ENCODE measurements at regions not wholly inside any gene's neighbourhood (a gene's known extent, or its start where the extent isn't known, plus 50 kb on each side); places are given as distances from the start of the nearest gene placed in this dataset.
"Not testable (repeated sequence)": the region's sequence is repeated elsewhere in the genome, so short reads cannot be mapped to it uniquely, and the experiment has no call there.

DNA sequence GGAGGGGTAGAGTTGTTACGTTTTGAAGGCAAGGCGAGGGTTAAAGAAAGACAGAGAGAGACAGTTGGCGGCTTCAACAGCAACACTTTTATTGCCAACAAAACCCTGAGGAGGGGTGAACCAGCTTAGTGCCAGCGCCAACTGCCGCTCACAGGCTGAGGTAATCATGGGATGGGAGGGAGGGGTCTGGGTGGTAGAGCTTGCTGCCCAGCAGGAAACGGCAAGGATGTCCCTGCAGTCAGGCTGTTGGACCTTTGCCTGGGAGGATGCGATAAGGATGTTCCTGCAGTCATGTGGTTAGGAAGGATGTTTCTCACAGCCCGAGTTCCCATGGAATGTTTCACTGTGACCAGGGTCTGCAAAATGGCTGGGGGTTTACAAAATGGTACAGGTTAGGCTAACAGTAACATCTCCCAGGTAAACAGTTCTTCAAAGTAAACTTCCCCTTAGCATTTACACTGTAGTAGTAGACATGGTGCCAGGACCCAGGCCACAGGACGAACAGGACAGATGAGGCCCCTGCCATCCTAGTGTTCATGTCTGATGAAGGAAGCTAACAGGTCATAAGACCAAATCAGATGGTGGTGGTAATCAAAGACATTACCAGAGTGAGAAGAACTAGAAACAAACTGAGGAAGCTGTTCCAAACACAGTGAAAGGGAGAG lies 647.3 kb upstream of the DEFB115 start:
- no peak overlapping the region for H3K27ac ChIP-seq (replicated peaks)
- DNase-seq (ENCODE audit: low read depth in 1 of 2, low spot score in 1 of 2), result no peak
- TF ChIP-seq, protein P1, sequence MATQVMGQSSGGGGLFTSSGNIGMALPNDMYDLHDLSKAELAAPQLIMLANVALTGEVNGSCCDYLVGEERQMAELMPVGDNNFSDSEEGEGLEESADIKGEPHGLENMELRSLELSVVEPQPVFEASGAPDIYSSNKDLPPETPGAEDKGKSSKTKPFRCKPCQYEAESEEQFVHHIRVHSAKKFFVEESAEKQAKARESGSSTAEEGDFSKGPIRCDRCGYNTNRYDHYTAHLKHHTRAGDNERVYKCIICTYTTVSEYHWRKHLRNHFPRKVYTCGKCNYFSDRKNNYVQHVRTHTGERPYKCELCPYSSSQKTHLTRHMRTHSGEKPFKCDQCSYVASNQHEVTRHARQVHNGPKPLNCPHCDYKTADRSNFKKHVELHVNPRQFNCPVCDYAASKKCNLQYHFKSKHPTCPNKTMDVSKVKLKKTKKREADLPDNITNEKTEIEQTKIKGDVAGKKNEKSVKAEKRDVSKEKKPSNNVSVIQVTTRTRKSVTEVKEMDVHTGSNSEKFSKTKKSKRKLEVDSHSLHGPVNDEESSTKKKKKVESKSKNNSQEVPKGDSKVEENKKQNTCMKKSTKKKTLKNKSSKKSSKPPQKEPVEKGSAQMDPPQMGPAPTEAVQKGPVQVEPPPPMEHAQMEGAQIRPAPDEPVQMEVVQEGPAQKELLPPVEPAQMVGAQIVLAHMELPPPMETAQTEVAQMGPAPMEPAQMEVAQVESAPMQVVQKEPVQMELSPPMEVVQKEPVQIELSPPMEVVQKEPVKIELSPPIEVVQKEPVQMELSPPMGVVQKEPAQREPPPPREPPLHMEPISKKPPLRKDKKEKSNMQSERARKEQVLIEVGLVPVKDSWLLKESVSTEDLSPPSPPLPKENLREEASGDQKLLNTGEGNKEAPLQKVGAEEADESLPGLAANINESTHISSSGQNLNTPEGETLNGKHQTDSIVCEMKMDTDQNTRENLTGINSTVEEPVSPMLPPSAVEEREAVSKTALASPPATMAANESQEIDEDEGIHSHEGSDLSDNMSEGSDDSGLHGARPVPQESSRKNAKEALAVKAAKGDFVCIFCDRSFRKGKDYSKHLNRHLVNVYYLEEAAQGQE (IDR thresholded peaks at IDR 0.05; ENCODE audit: insufficient replicate concordance, low read depth), result no peak
- no peak for TF ChIP-seq POLR2AphosphoS5 (IDR thresholded peaks at IDR 0.05; ENCODE audit: low read depth)
- no peaks in the 10 kb centered on the region for H3K27me3 ChIP-seq (ENCODE audit: insufficient read depth, poor library complexity, severe bottlenecking)
- H3K4me3 ChIP-seq (replicated peaks; ENCODE audit: insufficient read depth, low read length), result no peak overlapping the region

DNA sequence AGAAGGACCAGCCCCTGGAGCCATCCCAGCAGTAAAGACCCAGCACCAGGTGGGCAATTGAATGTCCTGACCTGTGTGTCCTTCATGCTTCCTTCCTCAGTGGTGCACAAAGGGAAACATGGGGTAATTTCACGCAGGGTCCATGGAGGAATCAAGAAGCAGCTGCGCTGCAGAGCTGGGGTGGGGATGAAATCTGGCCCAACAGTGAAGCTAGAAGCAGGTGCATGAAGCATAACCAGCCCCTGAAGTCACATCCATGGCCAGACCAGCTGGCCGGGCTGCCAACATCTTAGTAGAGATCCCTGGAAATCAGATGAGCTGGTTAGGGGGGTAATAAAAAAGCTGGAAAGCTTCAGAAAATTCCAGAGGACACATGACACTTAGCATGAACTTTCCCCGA lies 646.7 kb upstream of the DEFB115 start:
- H3K27me3 ChIP-seq (ENCODE audit: insufficient read depth, poor library complexity, severe bottlenecking), result no peaks in the 10 kb centered on the region
- no peak overlapping the region for H3K4me3 ChIP-seq (replicated peaks; ENCODE audit: insufficient read depth, low read length)
- no peak overlapping the region for H3K27ac ChIP-seq (replicated peaks)
- TF ChIP-seq, protein P2, sequence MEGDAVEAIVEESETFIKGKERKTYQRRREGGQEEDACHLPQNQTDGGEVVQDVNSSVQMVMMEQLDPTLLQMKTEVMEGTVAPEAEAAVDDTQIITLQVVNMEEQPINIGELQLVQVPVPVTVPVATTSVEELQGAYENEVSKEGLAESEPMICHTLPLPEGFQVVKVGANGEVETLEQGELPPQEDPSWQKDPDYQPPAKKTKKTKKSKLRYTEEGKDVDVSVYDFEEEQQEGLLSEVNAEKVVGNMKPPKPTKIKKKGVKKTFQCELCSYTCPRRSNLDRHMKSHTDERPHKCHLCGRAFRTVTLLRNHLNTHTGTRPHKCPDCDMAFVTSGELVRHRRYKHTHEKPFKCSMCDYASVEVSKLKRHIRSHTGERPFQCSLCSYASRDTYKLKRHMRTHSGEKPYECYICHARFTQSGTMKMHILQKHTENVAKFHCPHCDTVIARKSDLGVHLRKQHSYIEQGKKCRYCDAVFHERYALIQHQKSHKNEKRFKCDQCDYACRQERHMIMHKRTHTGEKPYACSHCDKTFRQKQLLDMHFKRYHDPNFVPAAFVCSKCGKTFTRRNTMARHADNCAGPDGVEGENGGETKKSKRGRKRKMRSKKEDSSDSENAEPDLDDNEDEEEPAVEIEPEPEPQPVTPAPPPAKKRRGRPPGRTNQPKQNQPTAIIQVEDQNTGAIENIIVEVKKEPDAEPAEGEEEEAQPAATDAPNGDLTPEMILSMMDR (IDR thresholded peaks at IDR 0.05; ENCODE audit: insufficient read depth, low read length), result no peak
- no peak for TF ChIP-seq POLR2AphosphoS5 (IDR thresholded peaks at IDR 0.05; ENCODE audit: low read depth)
- TF ChIP-seq SPI1 (IDR thresholded peaks at IDR 0.05; ENCODE audit: borderline replicate concordance, low read depth), result no peak
- no peak for TF ChIP-seq GABPA (IDR thresholded peaks at IDR 0.05; ENCODE audit: low read depth)
- TF ChIP-seq, protein P1 (IDR thresholded peaks at IDR 0.05; ENCODE audit: insufficient replicate concordance, low read depth), result no peak
- no peak for DNase-seq (ENCODE audit: low read depth in 1 of 2, low spot score in 1 of 2)

DNA sequence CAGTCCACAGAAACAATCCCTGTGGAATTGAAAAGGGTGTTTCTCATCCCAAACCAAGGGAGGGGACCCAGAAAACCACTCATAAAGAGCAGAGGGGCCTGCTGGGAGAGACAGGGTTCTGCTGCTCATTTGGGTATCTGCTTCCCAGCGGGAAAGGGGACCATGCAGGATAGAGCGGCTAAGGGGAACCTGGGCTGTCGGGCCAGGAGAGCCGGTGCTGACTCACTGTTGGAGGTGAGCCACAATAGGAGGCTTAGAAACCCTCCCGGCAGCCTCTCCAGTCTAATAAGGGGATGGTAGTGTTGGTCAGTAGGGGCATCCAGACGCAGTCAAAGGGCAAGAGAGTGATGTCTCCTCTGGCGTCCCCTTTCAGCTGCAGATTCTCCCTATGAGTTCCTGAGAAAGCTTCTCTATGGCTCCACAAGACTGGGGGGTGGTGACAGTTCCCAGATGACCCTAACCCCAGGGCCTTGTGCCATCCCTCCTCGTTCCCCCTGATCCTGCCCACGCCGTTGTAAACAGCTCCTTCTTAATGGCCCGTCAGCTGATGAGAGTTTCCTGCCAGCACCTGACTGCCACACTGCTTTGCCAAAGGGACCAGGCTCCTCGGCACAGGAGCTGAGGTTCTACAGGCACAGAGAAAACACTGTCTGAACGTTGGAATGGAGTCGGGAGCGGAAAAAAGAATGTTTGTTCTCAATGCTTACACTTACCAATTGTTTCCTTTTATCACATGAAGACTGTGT lies 646.1 kb upstream of the DEFB115 start:
- no peak overlapping the region for H3K27ac ChIP-seq (replicated peaks)
- DNase-seq (ENCODE audit: low read depth in 1 of 2, low spot score in 1 of 2), result no peak
- TF ChIP-seq GABPA (IDR thresholded peaks at IDR 0.05; ENCODE audit: low read depth), result no peak
- TF ChIP-seq, protein P2 (IDR thresholded peaks at IDR 0.05; ENCODE audit: insufficient read depth, low read length), result no peak
- no peak for TF ChIP-seq SPI1 (IDR thresholded peaks at IDR 0.05; ENCODE audit: borderline replicate concordance, low read depth)
- no peak overlapping the region for H3K4me3 ChIP-seq (replicated peaks; ENCODE audit: insufficient read depth, low read length)
- no peaks in the 10 kb centered on the region for H3K27me3 ChIP-seq (ENCODE audit: insufficient read depth, poor library complexity, severe bottlenecking)

DNA sequence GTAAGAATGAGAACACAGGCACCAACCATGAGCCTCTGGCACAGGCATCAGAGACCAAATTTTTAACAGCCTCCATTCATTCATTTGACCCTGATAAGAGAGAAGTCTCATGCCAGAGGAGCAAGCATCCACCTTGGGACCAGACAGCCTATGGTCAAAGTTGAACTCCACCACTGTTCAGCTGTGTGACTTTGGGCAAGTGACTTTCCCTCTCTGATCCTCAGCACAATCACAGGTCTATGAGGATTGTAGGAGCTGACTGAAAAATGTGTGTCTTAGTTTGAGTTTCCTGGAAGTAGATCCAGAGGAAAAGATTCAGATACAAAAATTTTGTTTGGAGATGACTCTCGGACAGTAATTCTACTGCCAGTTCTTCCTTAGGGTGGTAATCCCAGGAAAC lies 645.1 kb upstream of the DEFB115 start:
- Histone ChIP-seq H3K27ac (replicated peaks) (no peak overlapping the region), H3K27me3 (ENCODE audit: insufficient read depth, poor library complexity, severe bottlenecking) (no peaks in the 10 kb centered on the region), H3K4me3 (replicated peaks; ENCODE audit: insufficient read depth, low read length) (no peak overlapping the region)
- no peak for DNase-seq (ENCODE audit: low read depth in 1 of 2, low spot score in 1 of 2)
- TF ChIP-seq GABPA (IDR thresholded peaks at IDR 0.05; ENCODE audit: low read depth), result no peak
- TF ChIP-seq POLR2AphosphoS5 (IDR thresholded peaks at IDR 0.05; ENCODE audit: low read depth), result no peak
- TF ChIP-seq, protein P1 (IDR thresholded peaks at IDR 0.05; ENCODE audit: insufficient replicate concordance, low read depth), result no peak
- TF ChIP-seq SPI1 (IDR thresholded peaks at IDR 0.05; ENCODE audit: borderline replicate concordance, low read depth), result no peak
- TF ChIP-seq, protein P2 (IDR thresholded peaks at IDR 0.05; ENCODE audit: insufficient read depth, low read length), result no peak

DNA sequence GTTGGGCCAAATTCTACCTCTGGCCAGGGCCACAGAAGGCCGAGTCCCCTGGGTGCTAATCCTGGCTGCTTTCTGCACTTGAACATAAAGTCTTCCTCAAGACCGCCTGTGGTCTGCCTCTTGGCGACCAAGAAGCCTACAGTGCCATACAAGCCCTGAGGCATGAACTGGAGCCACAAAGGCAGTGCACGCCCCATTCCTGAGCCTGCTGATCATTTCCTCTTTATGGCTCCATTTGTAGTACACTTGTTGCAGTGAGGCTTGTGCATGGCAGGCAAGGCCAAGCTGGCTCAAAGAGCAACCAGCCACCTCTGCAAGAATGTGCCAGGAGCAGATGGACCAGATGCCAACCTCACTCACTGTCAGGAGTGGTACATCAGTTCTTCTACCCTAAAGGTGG lies 636.1 kb upstream of the DEFB115 start:
- DNase-seq (ENCODE audit: low read depth in 1 of 2, low spot score in 1 of 2); H3K27ac ChIP-seq (replicated peaks); H3K27me3 ChIP-seq (ENCODE audit: insufficient read depth, poor library complexity, severe bottlenecking); H3K4me3 ChIP-seq (replicated peaks; ENCODE audit: insufficient read depth, low read length): not testable (repeated sequence)

Measured in HL-60 (cell line).